ENCODE measurements at regions not wholly inside any gene's neighbourhood (a gene's known extent, or its start where the extent isn't known, plus 50 kb on each side); places are given as distances from the start of the nearest gene placed in this dataset.

GRCh38 chr1:29532285-29532684, 296.0 kb downstream of the PTPRU start:
- Histone ChIP-seq H3K27me3 (replicated peaks; ENCODE audit: control insufficient read depth, insufficient read depth, low read length) (no peaks in the 10 kb centered on the region), H3K36me3 (ENCODE audit: control insufficient read depth, insufficient read depth, low read length) (no peaks in the 10 kb centered on the region), H3K4me3 (ENCODE audit: low read depth, low read length) (no peak overlapping the region), H3K4me1 (no peaks in the 10 kb centered on the region), H3K9me3 (no peaks in the 10 kb centered on the region)
- Mint-ChIP-seq H3K27ac (ENCODE audit: unreplicated experiment) (no peak overlapping the region), H3K4me3 (ENCODE audit: unreplicated experiment) (no peak overlapping the region), H3K4me1 (ENCODE audit: low read depth, unreplicated experiment) (no peaks in the 10 kb centered on the region), H3K36me3 (ENCODE audit: insufficient read depth, unreplicated experiment) (no peaks in the 10 kb centered on the region), H3K27me3 (ENCODE audit: insufficient read depth, unreplicated experiment) (peaks cover 3% of the 10 kb centered on the region), H3K9me3 (ENCODE audit: unreplicated experiment) (peaks cover 14% of the 10 kb centered on the region)
- TF ChIP-seq CTCF (IDR thresholded peaks at IDR 0.05; ENCODE audit: insufficient read depth in 1 of 2, low read depth in 1 of 2, low read length in 1 of 2, severe bottlenecking in 1 of 2, unreplicated experiment in 1 of 2) = no peak
- intact Hi-C loops (cut with micrococcal nuclease; ENCODE audit: unreplicated experiment) = no loop called here
- ChIA-PET CTCF (no interaction called here), POLR2A (no interaction called here)
- BruUV-seq (replicated peaks) = no TSS peak
- no peak for DNase-seq

- CTCF ChIA-PET = no interaction called here
- no peak for DNase-seq
- Mint-ChIP-seq H3K4me3 (ENCODE audit: unreplicated experiment) (no peak overlapping the region), H3K4me1 (ENCODE audit: low read depth, unreplicated experiment) (no peaks in the 10 kb centered on the region), H3K9me3 (ENCODE audit: unreplicated experiment) (peaks cover 14% of the 10 kb centered on the region), H3K36me3 (ENCODE audit: insufficient read depth, unreplicated experiment) (no peaks in the 10 kb centered on the region), H3K27me3 (ENCODE audit: insufficient read depth, unreplicated experiment) (peaks cover 8% of the 10 kb centered on the region), H3K27ac (ENCODE audit: unreplicated experiment) (no peak overlapping the region)
- POLR2A ChIA-PET = no interaction called here
- Histone ChIP-seq H3K4me3 (ENCODE audit: low read depth, low read length) (no peak overlapping the region), H3K9me3 (no peaks in the 10 kb centered on the region), H3K36me3 (ENCODE audit: control insufficient read depth, insufficient read depth, low read length) (no peaks in the 10 kb centered on the region), H3K4me1 (no peaks in the 10 kb centered on the region), H3K27me3 (replicated peaks; ENCODE audit: control insufficient read depth, insufficient read depth, low read length) (no peaks in the 10 kb centered on the region)
- intact Hi-C loops (cut with micrococcal nuclease; ENCODE audit: unreplicated experiment) = no loop called here
- no peak for TF ChIP-seq CTCF (IDR thresholded peaks at IDR 0.05; ENCODE audit: insufficient read depth in 1 of 2, low read depth in 1 of 2, low read length in 1 of 2, severe bottlenecking in 1 of 2, unreplicated experiment in 1 of 2)
- BruUV-seq (replicated peaks) = no TSS peak
Observed at GRCh38 chr1:29531596-29531995, 295.3 kb downstream of the PTPRU start.

GRCh38 chr1:29529677-29530278, 293.5 kb downstream of the PTPRU start:
- H3K27me3 Mint-ChIP-seq (ENCODE audit: insufficient read depth, unreplicated experiment) = peaks cover 13% of the 10 kb centered on the region
- DNase-seq = no peak
- ChIA-PET POLR2A (no interaction called here), CTCF (no interaction called here)
- H3K4me1 ChIP-seq = no peaks in the 10 kb centered on the region
- no peak overlapping the region for H3K4me3 Mint-ChIP-seq (ENCODE audit: unreplicated experiment)
- no peaks in the 10 kb centered on the region for H3K36me3 Mint-ChIP-seq (ENCODE audit: insufficient read depth, unreplicated experiment)
- no peaks in the 10 kb centered on the region for H3K9me3 ChIP-seq
- H3K27ac Mint-ChIP-seq (ENCODE audit: unreplicated experiment) = no peak overlapping the region
- H3K4me1 Mint-ChIP-seq (ENCODE audit: low read depth, unreplicated experiment) = no peaks in the 10 kb centered on the region
- H3K9me3 Mint-ChIP-seq (ENCODE audit: unreplicated experiment) = peaks cover 14% of the 10 kb centered on the region
- no TSS peak for BruUV-seq (replicated peaks)
- intact Hi-C loops (cut with micrococcal nuclease; ENCODE audit: unreplicated experiment) = no loop called here
- TF ChIP-seq CTCF (IDR thresholded peaks at IDR 0.05; ENCODE audit: insufficient read depth in 1 of 2, low read depth in 1 of 2, low read length in 1 of 2, severe bottlenecking in 1 of 2, unreplicated experiment in 1 of 2) = no peak
- H3K27me3 ChIP-seq (replicated peaks; ENCODE audit: control insufficient read depth, insufficient read depth, low read length) = no peaks in the 10 kb centered on the region
- no peaks in the 10 kb centered on the region for H3K36me3 ChIP-seq (ENCODE audit: control insufficient read depth, insufficient read depth, low read length)
- H3K4me3 ChIP-seq (ENCODE audit: low read depth, low read length) = no peak overlapping the region
